Right renal pelvis (tissue), 4 donors: ENCODE measurements at regions not wholly inside any gene's neighbourhood (a gene's known extent, or its start where the extent isn't known, plus 50 kb on each side); places are given as distances from the start of the nearest gene placed in this dataset.
A peak's percentile ranks its signal among the peaks of the same experiment; 100 is the strongest.

Experiments used
- DNase-seq, 4 donors: peaks; one replicate each; pipeline ENCODE4 v3.0.0-alpha.2; 2013; ENCODE audit warnings: low read depth in 4 of 4, low spot score in 3 of 4, missing footprints in 1 of 4

DNA sequence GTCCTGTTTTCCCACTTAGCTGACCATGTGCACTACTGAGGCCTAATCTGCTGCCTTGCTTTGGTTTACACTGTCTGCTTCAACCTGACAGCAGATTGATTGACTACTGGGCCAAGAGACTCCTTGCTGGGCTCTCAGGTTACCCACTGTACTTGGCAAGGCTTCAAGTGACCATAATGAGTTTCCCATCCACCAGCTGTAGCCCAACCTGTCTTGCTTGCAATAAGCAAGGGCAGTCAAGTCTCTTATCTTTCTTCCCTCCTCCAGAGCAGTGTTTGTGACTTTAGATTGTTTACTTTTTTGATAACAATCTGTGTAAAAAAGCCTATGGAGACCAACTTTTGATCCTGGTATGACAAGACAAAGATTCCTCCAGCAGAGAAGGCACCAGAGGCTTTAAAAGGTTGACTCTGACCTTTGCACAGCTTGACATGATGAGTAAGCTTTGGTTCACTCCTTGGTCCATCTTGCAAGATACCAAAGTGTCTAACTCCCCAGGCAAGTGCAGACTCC, 912.3 kb upstream of the SEMA6A start:
- DNase-seq, result peak in 1 of 4 donors; percentile 19

DNA sequence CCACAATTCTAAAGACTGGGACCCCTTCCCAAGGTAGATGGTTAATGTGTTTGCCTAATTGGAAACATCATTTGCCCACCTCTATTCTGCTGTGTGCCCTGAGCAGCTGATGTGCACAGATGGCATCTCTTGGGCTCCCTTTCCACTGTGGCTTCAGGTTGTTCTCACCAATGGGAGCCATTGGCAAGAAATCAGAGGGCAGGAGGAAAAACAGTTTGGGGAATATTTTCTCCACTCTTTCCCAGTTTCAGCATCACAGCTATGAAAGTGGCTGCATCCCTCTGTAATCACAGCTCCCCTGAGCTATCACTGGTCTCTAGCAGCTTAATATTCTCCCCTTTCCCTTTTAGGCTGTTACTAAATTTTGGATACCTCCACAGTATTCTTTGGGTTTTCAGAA, 911.6 kb upstream of the SEMA6A start:
- DNase-seq, result no peak

DNA sequence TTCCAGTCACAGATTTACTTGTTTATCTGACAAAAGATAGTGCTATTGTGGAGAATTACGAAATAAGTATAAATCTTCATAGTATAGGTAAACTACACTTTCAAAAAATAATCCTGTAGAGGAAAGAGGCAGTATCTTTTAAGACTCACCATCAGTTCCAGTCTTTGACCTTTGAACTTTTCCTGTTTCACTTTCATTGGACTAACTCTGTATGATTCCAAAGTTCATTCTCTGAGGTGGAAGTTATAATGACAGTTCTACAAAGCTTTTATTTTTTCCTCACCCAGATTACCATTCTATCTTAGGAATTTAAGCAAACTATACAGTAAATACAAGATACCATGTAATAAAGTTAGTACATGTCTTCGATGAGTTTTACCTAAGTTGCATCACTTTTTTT, 901.3 kb upstream of the SEMA6A start:
- no peak for DNase-seq

DNA sequence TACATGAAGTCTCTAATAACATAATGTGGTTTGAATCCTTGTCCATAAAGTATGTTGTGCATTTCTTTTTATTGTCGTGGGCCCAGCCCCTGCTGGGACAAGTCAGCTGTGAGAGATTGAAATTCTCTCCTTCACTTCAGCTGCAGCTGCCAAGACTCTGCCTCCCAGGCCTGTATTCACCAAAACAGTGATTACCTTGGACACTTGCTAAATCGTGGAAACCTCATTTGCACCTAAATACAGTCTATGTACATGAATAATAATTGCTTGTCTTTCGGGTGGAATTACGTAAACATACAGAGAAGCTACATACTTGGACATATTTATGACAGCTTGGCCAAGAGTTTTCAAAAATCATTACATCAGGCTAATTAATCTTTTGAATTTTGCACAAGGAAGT, 898.5 kb upstream of the SEMA6A start:
- DNase-seq, result no peak

DNA sequence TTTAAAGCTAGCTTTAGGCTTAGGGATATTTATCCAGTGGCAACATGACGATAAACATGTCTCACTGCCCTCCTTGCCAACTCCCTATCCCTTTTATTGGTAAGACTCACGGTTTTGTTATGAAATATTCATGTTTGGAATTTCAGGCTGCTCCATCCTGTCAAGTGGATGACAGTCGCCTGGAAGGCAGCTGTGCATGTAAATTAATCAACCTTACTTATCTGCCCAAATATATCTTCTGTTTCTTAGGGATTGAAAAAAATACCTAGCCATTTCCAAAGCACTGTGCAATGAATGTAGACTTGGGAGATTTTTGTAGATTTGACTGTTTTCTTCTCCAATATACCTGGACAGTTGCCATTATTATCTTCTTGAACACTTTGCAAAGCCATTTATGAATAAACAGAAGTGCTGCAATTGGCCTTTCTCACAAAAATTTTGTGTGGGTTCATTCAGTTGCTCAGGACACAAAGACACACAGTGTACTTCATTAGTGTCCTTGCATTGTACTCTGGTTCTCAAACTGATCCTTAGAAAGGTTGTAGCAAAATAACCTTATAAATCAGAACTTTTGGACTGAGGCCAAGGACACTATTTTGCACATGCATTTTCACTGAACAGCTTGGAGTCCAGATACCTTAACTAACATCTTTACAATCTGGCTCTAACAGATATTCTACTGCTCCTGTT, 889.4 kb upstream of the SEMA6A start:
- DNase-seq, result no peak

DNA sequence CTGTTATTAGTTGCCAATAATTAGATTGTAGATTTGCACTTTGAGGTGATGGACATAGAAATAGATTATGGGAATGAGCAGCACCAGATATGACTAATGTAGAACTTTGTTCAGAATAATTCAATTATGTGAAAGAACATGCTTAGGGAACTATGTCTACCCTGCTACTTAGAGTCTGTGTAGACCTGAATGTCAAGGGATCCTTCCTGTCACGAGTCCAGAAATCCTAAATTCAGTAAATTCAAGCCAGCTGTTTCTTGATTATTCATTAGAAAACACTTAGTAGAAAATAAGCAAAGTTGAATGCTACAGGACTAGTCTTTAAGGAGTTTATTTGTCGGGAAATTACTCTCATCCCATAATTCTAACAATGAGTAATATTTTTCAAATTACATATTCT, 887.3 kb upstream of the SEMA6A start:
- no peak for DNase-seq

DNA sequence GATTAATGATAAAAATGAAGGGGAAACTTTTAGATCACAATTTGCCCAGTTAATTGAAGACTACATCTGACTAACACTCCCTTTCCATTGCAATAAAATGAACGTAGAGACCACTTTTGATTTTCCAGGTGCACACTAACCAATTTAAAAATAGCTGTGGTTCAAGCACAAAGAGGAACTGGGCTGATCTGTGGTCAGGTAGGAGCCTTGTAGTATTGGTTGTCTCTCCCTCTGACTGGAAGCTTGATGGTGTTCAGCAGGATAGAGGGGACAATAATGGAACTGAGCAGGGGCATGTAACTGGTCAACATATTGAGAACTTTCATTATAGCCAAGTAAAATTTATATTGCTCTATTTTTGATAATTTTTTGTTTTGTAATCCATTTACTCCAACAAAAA, 886.8 kb upstream of the SEMA6A start:
- no peak for DNase-seq

DNA sequence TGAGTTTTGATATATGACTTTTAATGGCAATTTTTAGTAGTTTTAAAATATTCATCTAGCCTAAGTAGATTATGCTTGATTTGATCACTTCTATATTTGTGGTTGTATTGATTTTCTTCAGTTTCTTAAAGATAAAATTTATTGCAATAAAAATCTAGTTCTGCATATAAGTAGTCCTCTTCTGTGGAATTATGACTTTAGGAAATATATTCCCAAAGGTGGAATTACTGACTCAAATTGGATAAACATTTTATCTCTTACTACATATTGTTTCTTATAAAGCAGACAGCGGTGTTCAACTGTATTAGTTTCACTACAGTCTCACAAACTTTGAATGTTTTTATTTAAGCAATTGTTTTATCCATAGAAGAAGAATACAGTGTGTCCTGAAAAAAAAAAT, 883.0 kb upstream of the SEMA6A start:
- DNase-seq, result no peak

DNA sequence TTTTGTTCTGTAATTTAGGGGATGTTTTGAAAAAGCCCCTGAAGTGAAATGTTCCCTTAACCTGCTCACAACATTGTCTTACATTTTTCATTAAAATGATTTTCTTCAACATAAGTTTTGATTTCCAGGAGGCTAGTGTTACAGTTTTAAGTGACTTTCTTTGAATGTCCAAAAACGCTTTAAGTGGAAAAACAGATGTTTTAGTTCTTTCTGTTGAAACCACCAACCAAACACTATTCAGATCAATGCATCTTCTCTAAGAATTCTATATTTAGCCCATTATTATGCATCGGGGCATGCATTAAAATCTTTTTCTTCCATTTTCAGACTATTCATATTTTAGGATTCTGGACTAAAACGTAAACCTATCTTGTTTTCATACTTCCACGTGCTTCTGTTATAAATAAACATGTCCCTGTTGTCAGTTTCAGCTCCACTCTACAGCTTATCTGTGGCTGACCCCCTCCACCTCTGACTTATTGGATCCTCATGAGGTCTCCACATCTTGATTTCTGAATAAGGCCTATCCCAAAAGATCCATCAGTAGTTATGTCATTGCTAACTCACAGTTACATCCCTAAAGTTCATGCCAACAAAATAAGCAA, 882.3 kb upstream of the SEMA6A start:
- no peak for DNase-seq

DNA sequence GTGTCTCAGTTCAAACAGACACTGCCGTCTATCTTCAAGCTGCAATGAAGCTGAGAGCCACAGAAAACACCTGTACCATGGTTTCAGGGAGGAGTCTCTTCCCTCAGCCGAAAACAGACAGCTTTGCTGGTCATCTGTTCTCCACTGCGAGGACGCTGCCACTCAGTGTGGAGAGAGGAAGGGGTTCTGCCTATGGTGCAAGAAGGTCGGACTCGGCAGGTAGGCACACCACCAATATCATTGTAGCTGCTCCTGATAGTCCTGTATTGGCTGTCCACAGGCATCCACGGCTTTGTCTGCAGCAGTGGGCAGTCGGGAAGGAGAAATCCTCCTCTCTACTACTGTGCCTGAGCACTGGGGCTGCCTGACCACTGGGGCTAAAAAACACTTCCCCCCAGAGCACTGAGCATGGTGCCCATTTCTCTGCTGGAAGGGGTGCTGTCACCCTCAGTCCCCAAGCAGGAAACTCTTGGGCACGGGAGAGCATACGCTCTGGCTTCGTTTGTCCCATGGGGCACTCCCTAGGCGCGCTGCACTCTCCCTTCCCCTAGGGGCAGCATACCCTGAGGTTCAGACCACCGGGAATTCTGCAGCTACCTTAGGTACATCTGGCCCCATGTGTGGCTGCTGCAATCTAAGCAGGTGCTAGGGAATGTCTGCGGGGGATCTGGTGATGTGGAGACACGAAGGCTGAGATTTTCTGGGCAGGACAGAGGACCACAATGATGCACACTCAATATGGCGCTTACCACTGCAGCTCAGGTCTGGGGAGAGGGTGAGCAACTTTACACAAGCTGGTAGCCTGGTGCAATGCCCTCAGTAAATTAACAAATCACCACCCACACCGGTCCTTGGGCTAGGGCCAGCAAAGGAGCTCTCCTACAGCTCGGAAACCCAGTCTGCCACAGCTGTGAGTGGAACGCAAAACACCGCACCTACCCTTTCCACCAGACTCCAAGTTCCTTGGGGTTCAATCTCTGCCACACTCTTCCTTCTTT, 880.9 kb upstream of the SEMA6A start:
- no peak for DNase-seq

DNA sequence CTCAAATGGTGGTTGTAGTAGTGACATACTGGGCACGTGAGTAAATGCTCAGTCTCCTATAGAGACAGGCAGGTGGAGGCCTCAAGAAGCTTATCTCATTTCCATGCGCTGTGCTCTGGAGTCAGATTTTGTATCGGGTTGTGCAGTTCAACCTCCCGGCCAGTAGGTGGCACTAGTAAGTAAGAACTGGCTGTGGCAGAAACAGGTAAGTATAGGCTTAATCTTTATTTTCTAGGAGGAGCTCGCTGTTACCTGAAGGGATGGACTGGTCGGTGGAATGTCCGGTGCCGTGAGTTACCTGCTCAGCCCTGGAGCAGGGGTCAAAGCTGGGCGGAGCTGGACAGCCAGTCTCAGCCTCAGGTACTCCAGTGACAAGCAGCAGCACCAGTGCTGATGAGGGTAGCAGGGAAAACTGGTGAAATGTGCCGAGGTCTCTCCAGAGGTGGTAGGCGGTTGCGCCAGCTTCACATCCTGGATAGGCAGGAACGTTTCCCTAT, 880.1 kb upstream of the SEMA6A start:
- DNase-seq, result peak in 1 of 4 donors; percentile 12

DNA sequence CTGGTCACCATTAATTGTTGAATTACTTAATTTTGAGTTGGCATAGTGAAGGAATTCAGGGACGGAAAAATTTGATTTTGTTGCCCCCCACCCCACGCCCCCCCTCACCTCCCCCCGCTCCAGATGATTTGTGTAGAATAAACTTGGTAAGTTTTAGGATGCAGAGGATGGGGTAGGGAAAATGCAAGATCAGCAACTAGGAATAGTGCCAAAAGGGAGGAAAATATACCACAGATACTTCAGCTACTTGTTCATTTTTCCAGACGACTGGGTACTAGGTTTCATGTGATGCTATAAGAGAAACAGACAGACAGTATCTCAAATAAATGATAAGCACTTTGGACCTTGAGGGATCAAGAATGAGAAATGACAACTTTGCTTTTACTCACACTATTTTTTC, 862.2 kb upstream of the SEMA6A start:
- DNase-seq, result no peak

DNA sequence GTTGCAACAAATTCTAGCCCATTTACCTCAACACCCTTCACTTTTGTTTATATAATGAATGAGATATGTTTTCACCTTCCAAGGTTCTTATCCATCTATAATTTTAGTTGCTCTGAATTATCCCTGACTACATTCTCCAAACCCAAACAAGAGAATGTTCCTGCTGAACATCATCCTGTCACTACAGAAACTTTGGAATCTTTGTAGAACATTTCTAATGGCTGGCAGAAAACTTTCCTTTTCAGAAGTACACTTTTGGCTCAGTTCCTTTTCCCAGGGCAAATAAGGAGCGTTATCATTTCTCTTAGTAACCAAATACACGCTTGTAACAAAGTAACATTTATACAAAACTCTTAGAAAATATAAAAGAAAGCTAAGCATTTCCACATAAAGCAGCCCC, 860.6 kb upstream of the SEMA6A start:
- no peak for DNase-seq

DNA sequence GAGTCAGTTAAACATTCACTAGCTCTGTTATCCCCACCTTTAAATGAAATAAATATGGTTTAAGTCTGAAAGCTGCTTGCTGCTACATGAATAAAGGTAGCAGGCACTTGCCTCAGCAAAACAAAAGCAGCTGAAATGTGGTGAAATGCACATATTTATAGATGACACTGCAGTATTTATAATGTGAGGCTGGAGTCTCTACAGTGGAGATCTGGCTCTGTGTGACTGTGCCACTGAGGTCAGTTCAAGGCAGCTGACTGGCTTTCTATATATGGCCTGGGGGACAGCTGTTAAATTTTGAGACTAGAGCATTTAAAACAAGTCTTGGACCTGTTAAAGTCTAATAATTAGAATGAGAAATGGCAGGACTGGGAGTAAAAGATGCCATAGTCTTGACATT, 859.6 kb upstream of the SEMA6A start:
- no peak for DNase-seq

DNA sequence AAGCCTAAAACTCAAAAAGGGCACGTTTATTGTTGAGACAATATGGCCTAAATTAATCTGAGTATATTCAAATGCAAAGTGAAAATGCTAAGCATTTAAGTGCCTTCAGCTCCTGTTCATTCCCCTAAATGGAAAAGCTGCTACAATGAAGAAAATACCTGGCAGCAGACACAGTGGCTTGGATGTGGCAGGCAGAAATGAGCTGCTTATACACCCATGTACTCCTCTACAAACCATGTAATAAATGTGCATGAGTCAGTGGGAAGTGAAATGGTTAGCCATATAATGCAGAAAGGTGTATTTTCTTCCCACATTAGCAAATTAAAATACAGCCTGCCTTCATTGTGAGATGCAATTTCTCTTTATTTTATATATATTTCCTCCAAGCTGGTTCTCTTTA, 859.2 kb upstream of the SEMA6A start:
- no peak for DNase-seq

DNA sequence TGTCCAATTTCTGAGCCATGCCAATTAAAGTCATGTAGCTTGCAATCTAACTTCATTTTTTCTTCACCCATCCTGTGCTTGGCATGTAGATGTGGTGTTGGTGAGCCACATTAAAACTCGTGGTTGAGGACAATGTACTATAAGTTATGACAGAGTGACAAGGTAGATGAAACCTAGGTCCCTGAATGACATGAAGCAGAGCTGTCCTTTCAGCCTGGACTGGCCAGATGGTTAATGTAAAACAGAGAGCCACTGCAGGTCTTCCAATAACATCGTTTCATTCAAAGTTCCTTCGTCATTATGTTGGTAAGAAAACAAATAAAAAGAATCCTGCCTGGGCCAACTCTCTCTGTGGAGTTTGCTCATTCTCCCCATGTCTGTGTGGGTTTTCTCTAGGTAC, 856.5 kb upstream of the SEMA6A start:
- no peak for DNase-seq

DNA sequence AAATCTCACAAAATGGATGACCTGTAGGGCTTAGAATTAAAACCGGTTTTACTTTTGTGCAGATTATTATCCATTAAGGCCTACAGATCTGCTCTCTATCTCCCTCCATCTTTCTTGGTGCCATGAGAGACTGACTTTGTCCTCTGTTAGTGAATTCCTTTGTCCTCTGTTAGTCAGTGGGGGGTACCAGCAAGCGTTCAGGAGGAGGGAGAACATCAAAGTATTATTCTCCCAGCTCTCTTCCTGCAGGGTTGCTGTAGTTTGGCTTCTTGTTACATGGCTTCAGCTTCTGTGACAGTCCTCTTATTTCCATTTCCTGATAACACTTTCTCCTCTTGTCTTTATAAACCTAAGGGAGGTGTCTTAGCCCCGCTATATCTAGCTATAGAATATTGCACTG, 850.5 kb upstream of the SEMA6A start:
- DNase-seq, result no peak

DNA sequence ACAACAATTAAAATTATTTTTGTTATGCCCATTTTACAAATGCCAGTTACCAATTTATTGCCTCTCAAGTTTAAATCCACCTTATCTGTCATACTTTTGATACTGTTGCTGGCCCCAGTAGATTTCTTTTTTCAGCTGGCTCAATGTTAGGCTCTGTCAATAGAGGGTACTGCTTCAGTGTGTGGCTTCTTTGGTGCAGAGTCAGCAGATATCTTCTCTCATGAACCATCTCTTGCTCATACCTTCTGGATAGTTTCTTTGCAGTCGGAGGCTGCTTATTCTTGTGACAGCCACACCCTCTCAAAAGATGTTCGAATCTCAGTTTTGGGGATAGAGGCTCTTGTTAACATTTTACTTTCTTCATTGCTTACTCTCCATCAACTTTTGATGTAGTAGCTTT, 849.9 kb upstream of the SEMA6A start:
- no peak for DNase-seq

DNA sequence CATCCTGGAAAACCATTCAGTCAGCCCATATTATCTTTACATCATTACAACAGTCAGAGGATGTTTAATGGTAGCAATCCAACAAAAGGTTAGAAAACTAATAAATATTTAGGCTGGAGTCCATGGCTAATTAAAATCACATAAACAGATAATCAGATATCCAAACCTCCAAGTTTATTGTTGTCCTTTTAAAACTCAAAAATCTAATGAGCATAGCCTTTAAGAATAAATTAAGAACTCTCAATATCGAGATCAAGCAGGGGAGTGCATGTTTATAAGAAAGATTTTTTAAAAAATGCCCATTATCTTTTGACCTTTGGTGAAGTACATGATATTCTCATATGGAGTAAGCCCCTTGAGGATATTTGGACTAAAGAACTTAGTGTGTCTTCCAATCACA, 842.9 kb upstream of the SEMA6A start:
- DNase-seq, result no peak

DNA sequence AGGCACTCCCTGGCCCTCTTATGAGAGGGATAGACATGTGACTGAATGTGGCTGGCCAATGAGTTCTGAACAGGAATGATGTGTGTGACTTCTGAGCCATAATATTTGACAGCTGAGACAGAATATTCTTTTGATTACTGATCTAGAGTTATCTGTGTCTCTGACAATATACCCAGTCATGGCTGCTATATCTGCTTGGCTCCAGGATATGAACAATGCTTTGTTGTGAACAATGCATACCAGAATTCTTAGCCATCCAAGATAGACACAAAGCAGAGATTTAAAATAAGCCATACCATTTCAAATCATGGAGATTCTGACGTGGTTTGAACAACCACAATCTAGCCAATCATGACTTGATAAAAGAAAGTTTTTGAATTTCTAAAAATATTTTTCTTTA, 840.3 kb upstream of the SEMA6A start:
- no peak for DNase-seq

DNA sequence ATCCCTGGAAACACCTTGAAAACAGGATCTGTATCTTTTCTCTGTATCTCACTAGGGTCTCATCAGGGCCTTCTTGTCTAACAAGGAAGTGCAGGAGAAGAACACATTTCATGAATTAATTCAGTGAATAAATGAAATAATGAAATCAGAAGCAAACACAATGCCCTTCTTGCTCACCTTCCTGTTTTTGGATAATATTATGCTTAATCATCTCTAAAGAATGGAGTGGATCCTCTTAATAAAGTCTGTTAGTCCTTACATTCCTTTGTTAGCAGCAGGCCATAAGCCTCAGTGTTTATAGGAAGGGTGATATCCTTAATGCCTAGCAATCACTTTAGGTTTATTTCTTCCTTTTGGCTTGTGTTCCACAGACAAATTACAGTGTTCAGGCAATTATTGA, 837.1 kb upstream of the SEMA6A start:
- no peak for DNase-seq
